GM19023 (cell line): ENCODE measurements at regions not wholly inside any gene's neighbourhood (a gene's known extent, or its start where the extent isn't known, plus 50 kb on each side); places are given as distances from the start of the nearest gene placed in this dataset.
"Not testable (repeated sequence)": the region's sequence is repeated elsewhere in the genome, so short reads cannot be mapped to it uniquely, and the experiment has no call there.

Experiments
- ATAC-seq: cut with Tn5 transposase; IDR thresholded peaks from one replicate; pipeline ENCODE4 v1.9.1; 2021; ENCODE audit warnings: mild to moderate bottlenecking, moderate library complexity; ENCODE audit not compliant: unreplicated experiment

GRCh38 chr21:8377093-8377841, 2144.1 kb upstream of the TPTE start:
- peak; percentile 54 for ATAC-seq

GRCh38 chr21:8380419-8381079, 2140.8 kb upstream of the TPTE start:
- ATAC-seq = peak; percentile 50

GRCh38 chr21:8388169-8388939, 2133.0 kb upstream of the TPTE start:
- not testable (repeated sequence) for ATAC-seq

GRCh38 chr21:8388940-8389238, 2132.5 kb upstream of the TPTE start:
- not testable (repeated sequence) for ATAC-seq

- not testable (repeated sequence) for ATAC-seq
Observed at GRCh38 chr21:8390550-8391171, 2130.7 kb upstream of the TPTE start.

- ATAC-seq = not testable (repeated sequence)
Observed at GRCh38 chr21:8394380-8394779, 2127.0 kb upstream of the TPTE start.

GRCh38 chr21:8395992-8396391, 2125.4 kb upstream of the TPTE start:
- not testable (repeated sequence) for ATAC-seq

GRCh38 chr21:8398870-8399437, 2122.4 kb upstream of the TPTE start:
- not testable (repeated sequence) for ATAC-seq

GRCh38 chr21:8399866-8400265, 2121.5 kb upstream of the TPTE start:
- not testable (repeated sequence) for ATAC-seq

GRCh38 chr21:8401799-8402198, 2119.6 kb upstream of the TPTE start:
- ATAC-seq = not testable (repeated sequence)

GRCh38 chr21:8406331-8406730, 2115.1 kb upstream of the TPTE start:
- ATAC-seq = not testable (repeated sequence)

GRCh38 chr21:8411139-8411671, 2110.2 kb upstream of the TPTE start:
- not testable (repeated sequence) for ATAC-seq

- peak; percentile 73 for ATAC-seq
Observed at GRCh38 chr21:8419925-8420560, 2101.3 kb upstream of the TPTE start.

- ATAC-seq = peak; percentile 38
Observed at GRCh38 chr21:8427790-8428667, 2093.4 kb upstream of the TPTE start.

GRCh38 chr21:8428668-8429456, 2092.5 kb upstream of the TPTE start:
- ATAC-seq = peak; percentile 67

- not testable (repeated sequence) for ATAC-seq
Observed at GRCh38 chr21:8434710-8435109, 2086.7 kb upstream of the TPTE start.

GRCh38 chr21:8443093-8443492, 2078.3 kb upstream of the TPTE start:
- ATAC-seq = not testable (repeated sequence)

GRCh38 chr21:8449807-8450206, 2071.6 kb upstream of the TPTE start:
- not testable (repeated sequence) for ATAC-seq
